Neural cell (in vitro differentiated cells): ENCODE measurements at regions not wholly inside any gene's neighbourhood (a gene's known extent, or its start where the extent isn't known, plus 50 kb on each side); places are given as distances from the start of the nearest gene placed in this dataset.

Source experiments
- H2AFZ ChIP-seq: fragments of 200-600, 300-800 bp; sonication (generic), shearing (Covaris generic); 2 replicates; pipeline ENCODE4 v1.6.0; 2014; ENCODE audit warnings: low read depth, mild to moderate bottlenecking, antibody characterized with exemption, low read length, moderate library complexity
- H3F3A ChIP-seq: fragments of 200-600 bp; shearing (Covaris generic); 2 replicates; pipeline ENCODE4 v1.6.1; 2016; ENCODE audit warnings: mild to moderate bottlenecking, moderate library complexity, mixed read lengths, antibody characterized with exemption, low read length; ENCODE audit not compliant: insufficient read depth, poor library complexity, severe bottlenecking
- H3K27ac ChIP-seq: fragments of 200-600, 300-800 bp; sonication (generic), shearing (Covaris generic); 2 replicates; pipeline ENCODE4 v1.5.1; 2014; ENCODE audit warnings: mild to moderate bottlenecking, low read length, moderate library complexity
- H3K27me3 ChIP-seq: fragments of 300-800, 200-600 bp; sonication (generic), shearing (Covaris generic); 2 replicates; pipeline ENCODE4 v1.6.0; 2014; ENCODE audit warnings: mild to moderate bottlenecking, low read depth, low read length, moderate library complexity; ENCODE audit not compliant: insufficient read depth
- H3K36me3 ChIP-seq: fragments of 300-800, 200-600 bp; sonication (generic), shearing (Covaris generic); 2 replicates; pipeline ENCODE4 v1.5.1; 2014; ENCODE audit warnings: mild to moderate bottlenecking, antibody characterized with exemption, low read length, moderate library complexity; ENCODE audit not compliant: insufficient read depth
- H3K4me2 ChIP-seq: fragments of 300-800, 200-600 bp; sonication (generic), shearing (Covaris generic); 2 replicates; pipeline ENCODE4 v1.6.0; 2014; ENCODE audit warnings: mild to moderate bottlenecking, low read length
- H3K4me3 ChIP-seq: fragments of 300-800, 200-600 bp; sonication (generic), shearing (Covaris generic); 2 replicates; pipeline ENCODE4 v1.5.1; 2014; ENCODE audit warnings: mild to moderate bottlenecking, low read length, moderate library complexity
- H3K79me2 ChIP-seq: fragments of 200-600 bp; shearing (Covaris generic); replicated peaks from 2 replicates; pipeline ENCODE4 v1.6.0; 2014; ENCODE audit warnings: mild to moderate bottlenecking, low read length, moderate library complexity; ENCODE audit not compliant: insufficient read depth
- H3K9ac ChIP-seq: fragments of 300-800, 200-600 bp; sonication (generic), shearing (Covaris generic); 2 replicates; pipeline ENCODE4 v1.6.1; 2016; ENCODE audit warnings: mild to moderate bottlenecking, low read length, mixed read lengths
- H3K9me2 ChIP-seq: fragments of 200-600 bp; shearing (Covaris generic); 2 replicates; pipeline ENCODE4 v1.6.1; 2016; ENCODE audit warnings: mild to moderate bottlenecking, low read length, mixed read lengths; ENCODE audit not compliant: insufficient read depth
- H3K9me3 ChIP-seq: fragments of 200-600, 300-800 bp; sonication (generic), shearing (Covaris generic); 2 replicates; pipeline ENCODE4 v1.6.1; 2016; ENCODE audit warnings: mild to moderate bottlenecking, mixed run types, low read length, moderate library complexity, mixed read lengths
- H4K20me1 ChIP-seq: fragments of 200-600 bp; shearing (Covaris generic); 2 replicates; pipeline ENCODE4 v1.6.1; 2016; ENCODE audit warnings: mild to moderate bottlenecking, mixed run types; ENCODE audit not compliant: insufficient read depth
- CTCF ChIP-seq: fragments of 450-650 bp; IDR thresholded peaks from 2 replicates; pipeline ENCODE4 v1.5.1; 2014; ENCODE audit warnings: antibody characterized with exemption, mild to moderate bottlenecking, moderate library complexity; ENCODE audit not compliant: poor library complexity, severe bottlenecking
- EZH2 ChIP-seq: fragments of 200-600, 300-800 bp; shearing (Covaris generic), sonication (generic); IDR thresholded peaks from 2 replicates; pipeline ENCODE4 v1.6.1; 2014; ENCODE audit warnings: antibody characterized with exemption, low read length, borderline replicate concordance, mild to moderate bottlenecking; ENCODE audit not compliant: insufficient read depth, poor library complexity, severe bottlenecking
- MXI1 ChIP-seq: fragments of 450-650 bp; conservative IDR thresholded peaks from 2 replicates; pipeline ENCODE4 v1.6.1; 2014; ENCODE audit warnings: antibody characterized with exemption, mild to moderate bottlenecking; ENCODE audit not compliant: poor library complexity, severe bottlenecking
- POLR2AphosphoS5 ChIP-seq: IDR thresholded peaks from 2 replicates; pipeline ENCODE4 v1.6.1; 2012
- RAD21 ChIP-seq: fragments of 450-650 bp; conservative IDR thresholded peaks from 2 replicates; pipeline ENCODE4 v1.6.1; 2014; ENCODE audit warnings: antibody characterized with exemption, mild to moderate bottlenecking, moderate library complexity
- REST ChIP-seq: IDR thresholded peaks from 2 replicates; pipeline ENCODE4 v1.6.1; 2012; ENCODE audit warnings: borderline replicate concordance
- SMC3 ChIP-seq: fragments of 450-650 bp; conservative IDR thresholded peaks from 2 replicates; pipeline ENCODE4 v1.6.1; 2014; ENCODE audit warnings: antibody characterized with exemption, mild to moderate bottlenecking, moderate library complexity; ENCODE audit not compliant: poor library complexity
- TAF1 ChIP-seq: IDR thresholded peaks from 2 replicates; pipeline ENCODE4 v1.6.1; 2012; ENCODE audit warnings: low read depth

GRCh38 chr10:33952692-33953360, 618.4 kb upstream of the NRP1 start:
- Histone ChIP-seq H3K9me3 (no peaks in the 10 kb centered on the region), H4K20me1 (no peaks in the 10 kb centered on the region), H3K4me3 (no peak overlapping the region), H3K79me2 (no peaks in the 10 kb centered on the region), H3K4me2 (no peak overlapping the region), H3K36me3 (no peaks in the 10 kb centered on the region), H3K9ac (no peak overlapping the region), H3F3A (no peaks in the 10 kb centered on the region), H2AFZ (no peak overlapping the region), H3K27me3 (no peaks in the 10 kb centered on the region), H3K27ac (no peak overlapping the region), H3K9me2 (no peaks in the 10 kb centered on the region)
- no peak for TF ChIP-seq SMC3
- no peak for TF ChIP-seq CTCF
- TF ChIP-seq RAD21: no peak
- TF ChIP-seq EZH2: no peak
- TF ChIP-seq TAF1: no peak
- TF ChIP-seq REST: no peak
- TF ChIP-seq MXI1: no peak

- H3K27me3 ChIP-seq: no peaks in the 10 kb centered on the region
- H3K79me2 ChIP-seq: no peaks in the 10 kb centered on the region
- H3K36me3 ChIP-seq: no peaks in the 10 kb centered on the region
- no peaks in the 10 kb centered on the region for H3F3A ChIP-seq
- no peaks in the 10 kb centered on the region for H3K9me2 ChIP-seq
- H2AFZ ChIP-seq: no peak overlapping the region
- H3K4me3 ChIP-seq: no peak overlapping the region
- no peak for TF ChIP-seq CTCF
- no peak for TF ChIP-seq TAF1
- TF ChIP-seq MXI1: no peak
- no peak for TF ChIP-seq POLR2AphosphoS5
- H3K4me2 ChIP-seq: no peak overlapping the region
- no peaks in the 10 kb centered on the region for H3K9me3 ChIP-seq
- H3K9ac ChIP-seq: no peak overlapping the region
- H3K27ac ChIP-seq: no peak overlapping the region
- no peaks in the 10 kb centered on the region for H4K20me1 ChIP-seq
Observed at GRCh38 chr10:33950206-33950605, 615.7 kb upstream of the NRP1 start.
